GM23338 (cell line): ENCODE measurements at regions not wholly inside any gene's neighbourhood (a gene's known extent, or its start where the extent isn't known, plus 50 kb on each side); places are given as distances from the start of the nearest gene placed in this dataset.

Experiments
- CREB1 ChIP-seq: fragments of 250-450 bp; sonication (Bioruptor Pico); IDR thresholded peaks from 2 replicates; pipeline ENCODE4 v1.5.0; 2020; ENCODE audit warnings: low read depth, mild to moderate bottlenecking, moderate library complexity
- ETS1 ChIP-seq: IDR thresholded peaks from 2 replicates; pipeline ENCODE4 v1.6.1; 2016; ENCODE audit warnings: antibody characterized with exemption
- EZH2 ChIP-seq: fragments of 200-600 bp; sonication (generic); IDR thresholded peaks from one replicate; pipeline ENCODE4 v1.8.0; 2017; ENCODE audit warnings: antibody characterized with exemption, mild to moderate bottlenecking, low read depth; ENCODE audit not compliant: unreplicated experiment
- EZH2phosphoT487 ChIP-seq: fragments of 200-600 bp; sonication (generic); IDR thresholded peaks from one replicate; pipeline ENCODE4 v1.8.1; 2018; ENCODE audit warnings: antibody characterized with exemption; ENCODE audit not compliant: unreplicated experiment
- JUNB ChIP-seq: IDR thresholded peaks from one replicate; pipeline ENCODE4 v1.6.1; 2016; ENCODE audit warnings: antibody characterized with exemption; ENCODE audit not compliant: unreplicated experiment
- NANOG ChIP-seq: IDR thresholded peaks from 2 replicates; pipeline ENCODE4 v1.6.1; 2016; ENCODE audit warnings: antibody characterized with exemption, borderline replicate concordance
- POLR2AphosphoS5 ChIP-seq: IDR thresholded peaks from 2 replicates; pipeline ENCODE4 v1.6.1; 2016; ENCODE audit warnings: antibody characterized with exemption, low read depth
- REST ChIP-seq: IDR thresholded peaks from one replicate; pipeline ENCODE4 v1.6.1; 2018; ENCODE audit warnings: antibody characterized with exemption; ENCODE audit not compliant: unreplicated experiment
- STAT1 ChIP-seq: IDR thresholded peaks from one replicate; pipeline ENCODE4 v1.6.1; 2016; ENCODE audit warnings: antibody characterized with exemption; ENCODE audit not compliant: unreplicated experiment
- ZNF114 ChIP-seq: fragments of 250-450 bp; sonication (Bioruptor Pico); IDR thresholded peaks from 2 replicates; pipeline ENCODE4 v1.5.0; 2020; ENCODE audit warnings: mild to moderate bottlenecking, moderate library complexity
- ZNF331 ChIP-seq: fragments of 250-450 bp; sonication (Bioruptor Pico); IDR thresholded peaks from 2 replicates; pipeline ENCODE4 v1.5.0; 2020; ENCODE audit warnings: low read depth, mild to moderate bottlenecking, moderate library complexity
- ZNF462 ChIP-seq: fragments of 250-450 bp; sonication (Bioruptor Pico); IDR thresholded peaks from 2 replicates; pipeline ENCODE4 v1.5.0; 2020; ENCODE audit warnings: mild to moderate bottlenecking, moderate library complexity
- TF ChIP-seq, protein P1 (sequence below), 2 experiments: fragments of 200-600 bp in 1 of 2; sonication (generic) in 1 of 2; conservative IDR thresholded peaks; 2 replicates each; pipeline versions ENCODE4 v1.5.1 to v1.6.1; 2016 to 2017; ENCODE audit warnings: antibody characterized with exemption in 2 of 2, low read depth in 2 of 2, mild to moderate bottlenecking in 2 of 2, moderate library complexity in 1 of 2

- TF ChIP-seq, protein P1, sequence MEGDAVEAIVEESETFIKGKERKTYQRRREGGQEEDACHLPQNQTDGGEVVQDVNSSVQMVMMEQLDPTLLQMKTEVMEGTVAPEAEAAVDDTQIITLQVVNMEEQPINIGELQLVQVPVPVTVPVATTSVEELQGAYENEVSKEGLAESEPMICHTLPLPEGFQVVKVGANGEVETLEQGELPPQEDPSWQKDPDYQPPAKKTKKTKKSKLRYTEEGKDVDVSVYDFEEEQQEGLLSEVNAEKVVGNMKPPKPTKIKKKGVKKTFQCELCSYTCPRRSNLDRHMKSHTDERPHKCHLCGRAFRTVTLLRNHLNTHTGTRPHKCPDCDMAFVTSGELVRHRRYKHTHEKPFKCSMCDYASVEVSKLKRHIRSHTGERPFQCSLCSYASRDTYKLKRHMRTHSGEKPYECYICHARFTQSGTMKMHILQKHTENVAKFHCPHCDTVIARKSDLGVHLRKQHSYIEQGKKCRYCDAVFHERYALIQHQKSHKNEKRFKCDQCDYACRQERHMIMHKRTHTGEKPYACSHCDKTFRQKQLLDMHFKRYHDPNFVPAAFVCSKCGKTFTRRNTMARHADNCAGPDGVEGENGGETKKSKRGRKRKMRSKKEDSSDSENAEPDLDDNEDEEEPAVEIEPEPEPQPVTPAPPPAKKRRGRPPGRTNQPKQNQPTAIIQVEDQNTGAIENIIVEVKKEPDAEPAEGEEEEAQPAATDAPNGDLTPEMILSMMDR (conservative IDR thresholded peaks at IDR 0.05; ENCODE audit: low read depth in 2 of 2) = no peak
- no peak for TF ChIP-seq EZH2
- TF ChIP-seq EZH2phosphoT487 = no peak
- TF ChIP-seq POLR2AphosphoS5 = no peak
- TF ChIP-seq NANOG = no peak
- TF ChIP-seq REST = no peak
- TF ChIP-seq CREB1 = no peak
- TF ChIP-seq ZNF331 (CRISPR knock-in tag) = no peak
- TF ChIP-seq JUNB = no peak
- TF ChIP-seq ZNF114 (CRISPR knock-in tag) = no peak
- no peak for TF ChIP-seq ETS1
- TF ChIP-seq STAT1 = no peak
- no peak for TF ChIP-seq ZNF462 (CRISPR knock-in tag)
Observed at GRCh38 chr4:180350901-180351300, 1892.3 kb upstream of the TENM3 start.
